ENCODE measurements at regions not wholly inside any gene's neighbourhood (a gene's known extent, or its start where the extent isn't known, plus 50 kb on each side); places are given as distances from the start of the nearest gene placed in this dataset.

GRCh38 chr12:59234391-59234790 lies 314.1 kb upstream of the LRIG3 start:
- H3K27ac ChIP-seq (ENCODE audit: low read depth, low read length, poor library complexity, severe bottlenecking) = no peak overlapping the region
- no peaks in the 10 kb centered on the region for H3K4me1 ChIP-seq (ENCODE audit: insufficient read depth, low read length, poor library complexity, severe bottlenecking)
- intact Hi-C loops (cut with micrococcal nuclease; ENCODE audit: unreplicated experiment) = no loop called here
- H2AFZ ChIP-seq (ENCODE audit: low read length) = no peak overlapping the region
- H3K79me2 ChIP-seq (ENCODE audit: insufficient read depth, low read depth, low read length) = no peaks in the 10 kb centered on the region
- H3K9me3 ChIP-seq (ENCODE audit: low read length) = no peaks in the 10 kb centered on the region
- H3K4me2 ChIP-seq (ENCODE audit: low read length) = no peak overlapping the region
- no peak for TF ChIP-seq CTCF (conservative IDR thresholded peaks at IDR 0.05; ENCODE audit: low read length)
- DNase-seq (ENCODE audit: low spot score) = no peak
- POLR2A ChIA-PET = no interaction called here
- H3K9me2 ChIP-seq (ENCODE audit: insufficient read depth, low read length) = no peaks in the 10 kb centered on the region
- H3K36me3 ChIP-seq (ENCODE audit: insufficient read depth, low read length) = no peaks in the 10 kb centered on the region
- H4K20me1 ChIP-seq (ENCODE audit: insufficient read depth, low read length) = no peaks in the 10 kb centered on the region
- BruUV-seq (replicated peaks) = no TSS peak
- no peak overlapping the region for H3K4me3 ChIP-seq (ENCODE audit: low read depth, low read length, poor library complexity, severe bottlenecking)
- CTCF ChIA-PET (ENCODE audit: unreplicated experiment) = no interaction called here

- intact Hi-C loops (cut with micrococcal nuclease; ENCODE audit: unreplicated experiment) = no loop called here
- BruUV-seq (replicated peaks) = no TSS peak
- H3K79me2 ChIP-seq (ENCODE audit: insufficient read depth, low read depth, low read length) = no peaks in the 10 kb centered on the region
- H3K9me3 ChIP-seq (ENCODE audit: low read length) = no peaks in the 10 kb centered on the region
- no peaks in the 10 kb centered on the region for H3K36me3 ChIP-seq (ENCODE audit: insufficient read depth, low read length)
- H3K27ac ChIP-seq (ENCODE audit: low read depth, low read length, poor library complexity, severe bottlenecking) = no peak overlapping the region
- H3K9me2 ChIP-seq (ENCODE audit: insufficient read depth, low read length) = no peaks in the 10 kb centered on the region
- no peaks in the 10 kb centered on the region for H3K4me1 ChIP-seq (ENCODE audit: insufficient read depth, low read length, poor library complexity, severe bottlenecking)
- no peak overlapping the region for H3K4me2 ChIP-seq (ENCODE audit: low read length)
- ChIA-PET CTCF (ENCODE audit: unreplicated experiment) (no interaction called here), POLR2A (no interaction called here)
- no peaks in the 10 kb centered on the region for H4K20me1 ChIP-seq (ENCODE audit: insufficient read depth, low read length)
- no peak for DNase-seq (ENCODE audit: low spot score)
- H3K4me3 ChIP-seq (ENCODE audit: low read depth, low read length, poor library complexity, severe bottlenecking) = no peak overlapping the region
- no peak for TF ChIP-seq CTCF (conservative IDR thresholded peaks at IDR 0.05; ENCODE audit: low read length)
- no peak for TF ChIP-seq EZH2phosphoT487 (IDR thresholded peaks at IDR 0.05; ENCODE audit: borderline replicate concordance, low read depth, low read length)
- H2AFZ ChIP-seq (ENCODE audit: low read length) = no peak overlapping the region
Observed at GRCh38 chr12:59230334-59230733, 310.0 kb upstream of the LRIG3 start.

GRCh38 chr12:59219148-59219547 lies 298.8 kb upstream of the LRIG3 start:
- no peaks in the 10 kb centered on the region for H3K79me2 ChIP-seq (ENCODE audit: insufficient read depth, low read depth, low read length)
- no peak for TF ChIP-seq EZH2phosphoT487 (IDR thresholded peaks at IDR 0.05; ENCODE audit: borderline replicate concordance, low read depth, low read length)
- TF ChIP-seq CTCF (conservative IDR thresholded peaks at IDR 0.05; ENCODE audit: low read length) = no peak
- H3K4me1 ChIP-seq (ENCODE audit: insufficient read depth, low read length, poor library complexity, severe bottlenecking) = no peaks in the 10 kb centered on the region
- no peaks in the 10 kb centered on the region for H4K20me1 ChIP-seq (ENCODE audit: insufficient read depth, low read length)
- H3K9me3 ChIP-seq (ENCODE audit: low read length) = no peaks in the 10 kb centered on the region
- H3K36me3 ChIP-seq (ENCODE audit: insufficient read depth, low read length) = no peaks in the 10 kb centered on the region
- no peak overlapping the region for H3K27ac ChIP-seq (ENCODE audit: low read depth, low read length, poor library complexity, severe bottlenecking)
- H3K4me2 ChIP-seq (ENCODE audit: low read length) = no peak overlapping the region
- ChIA-PET POLR2A (no interaction called here), CTCF (ENCODE audit: unreplicated experiment) (no interaction called here)
- H3K9me2 ChIP-seq (ENCODE audit: insufficient read depth, low read length) = no peaks in the 10 kb centered on the region
- no peak overlapping the region for H3K4me3 ChIP-seq (ENCODE audit: low read depth, low read length, poor library complexity, severe bottlenecking)
- no peak for DNase-seq (ENCODE audit: low spot score)
- intact Hi-C loops (cut with micrococcal nuclease; ENCODE audit: unreplicated experiment) = no loop called here
- BruUV-seq (replicated peaks) = no TSS peak
- no peak overlapping the region for H2AFZ ChIP-seq (ENCODE audit: low read length)
